Activated B cell treated with CpG ODN at 0.5 μM for 24 hours (primary cell): ENCODE measurements at regions not wholly inside any gene's neighbourhood (a gene's known extent, or its start where the extent isn't known, plus 50 kb on each side); places are given as distances from the start of the nearest gene placed in this dataset.
"Not testable (repeated sequence)": the region's sequence is repeated elsewhere in the genome, so short reads cannot be mapped to it uniquely, and the experiment has no call there.

ENCODE experiments used
- ATAC-seq: fragments of 200-7000 bp; cut with Tn5 transposase; one replicate; pipeline ENCODE4 v1.10.0; 2021; ENCODE audit warnings: low read depth, mild to moderate bottlenecking, moderate library complexity
- CTCF ChIA-PET: fragments of 350-600 bp; sonication (Branson Sonifier 250); formaldehyde crosslinking; loops from one replicate; lab custom pipeline; 2021; ENCODE audit warnings: antibody characterized with exemption; lab: Charles Lee
- POLR2A ChIA-PET: fragments of 350-600 bp; sonication (Branson Sonifier 250); formaldehyde crosslinking; loops from one replicate; lab custom pipeline; 2021; ENCODE audit warnings: antibody characterized with exemption; lab: Charles Lee
- DNase-seq: peaks from one replicate; pipeline ENCODE4 v3.0.0; 2022
- H3K27ac Mint-ChIP-seq: one replicate; pipeline ENCODE4 v1.8.0; 2020; ENCODE audit warnings: mixed read lengths
- H3K27me3 Mint-ChIP-seq: one replicate; pipeline ENCODE4 v1.8.0; 2021; ENCODE audit warnings: mixed read lengths
- H3K36me3 Mint-ChIP-seq: one replicate; pipeline ENCODE4 v1.8.0; 2021; ENCODE audit warnings: low read depth, mixed read lengths
- H3K4me1 Mint-ChIP-seq: one replicate; pipeline ENCODE4 v1.8.0; 2021; ENCODE audit warnings: mixed read lengths
- H3K4me3 Mint-ChIP-seq: one replicate; pipeline ENCODE4 v1.8.0; 2020; ENCODE audit warnings: mild to moderate bottlenecking, mixed read lengths
- H3K9me3 Mint-ChIP-seq: one replicate; pipeline ENCODE4 v1.8.0; 2020; ENCODE audit warnings: mixed read lengths
- intact Hi-C: fragments of 100-400 bp; cut with micrococcal nuclease; formaldehyde crosslinking; loops from one replicate; pipeline ENCODE4 v1.15.1; 2024
- TF ChIP-seq, protein P1 (sequence below): fragments of 200-600 bp; IDR thresholded peaks from one replicate; pipeline ENCODE4 v1.8.0; 2022; ENCODE audit warnings: antibody characterized with exemption, mild to moderate bottlenecking

DNA sequence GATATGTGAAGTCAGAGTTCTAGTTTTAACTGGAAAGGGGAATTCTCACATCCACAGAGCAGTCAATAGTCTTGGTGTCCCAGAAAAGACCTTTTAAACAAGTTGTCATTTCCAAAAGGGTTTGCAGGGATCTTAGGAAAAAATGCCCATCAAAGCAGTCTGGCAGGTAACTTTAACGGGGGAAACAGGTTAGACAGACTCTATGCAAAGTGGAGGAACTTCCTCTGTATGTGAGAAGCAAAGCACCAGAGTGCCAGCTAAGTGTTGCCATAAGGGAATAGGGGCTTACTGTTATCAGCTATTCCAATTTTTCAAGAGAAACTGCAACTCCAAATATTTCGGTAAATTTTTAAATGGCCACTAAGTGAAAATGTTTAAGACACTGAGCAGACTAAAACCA is 307.9 kb upstream of the MDFIC2 start:
- Mint-ChIP-seq H3K27ac (no peak overlapping the region), H3K9me3 (no peaks in the 10 kb centered on the region), H3K36me3 (no peaks in the 10 kb centered on the region), H3K4me1 (no peaks in the 10 kb centered on the region), H3K27me3 (peaks cover 14% of the 10 kb centered on the region), H3K4me3 (no peak overlapping the region)
- CTCF ChIA-PET = no interaction called here
- no peak for DNase-seq
- POLR2A ChIA-PET = no interaction called here
- ATAC-seq = no peak
- TF ChIP-seq, protein P1, sequence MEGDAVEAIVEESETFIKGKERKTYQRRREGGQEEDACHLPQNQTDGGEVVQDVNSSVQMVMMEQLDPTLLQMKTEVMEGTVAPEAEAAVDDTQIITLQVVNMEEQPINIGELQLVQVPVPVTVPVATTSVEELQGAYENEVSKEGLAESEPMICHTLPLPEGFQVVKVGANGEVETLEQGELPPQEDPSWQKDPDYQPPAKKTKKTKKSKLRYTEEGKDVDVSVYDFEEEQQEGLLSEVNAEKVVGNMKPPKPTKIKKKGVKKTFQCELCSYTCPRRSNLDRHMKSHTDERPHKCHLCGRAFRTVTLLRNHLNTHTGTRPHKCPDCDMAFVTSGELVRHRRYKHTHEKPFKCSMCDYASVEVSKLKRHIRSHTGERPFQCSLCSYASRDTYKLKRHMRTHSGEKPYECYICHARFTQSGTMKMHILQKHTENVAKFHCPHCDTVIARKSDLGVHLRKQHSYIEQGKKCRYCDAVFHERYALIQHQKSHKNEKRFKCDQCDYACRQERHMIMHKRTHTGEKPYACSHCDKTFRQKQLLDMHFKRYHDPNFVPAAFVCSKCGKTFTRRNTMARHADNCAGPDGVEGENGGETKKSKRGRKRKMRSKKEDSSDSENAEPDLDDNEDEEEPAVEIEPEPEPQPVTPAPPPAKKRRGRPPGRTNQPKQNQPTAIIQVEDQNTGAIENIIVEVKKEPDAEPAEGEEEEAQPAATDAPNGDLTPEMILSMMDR = no peak
- intact Hi-C loops = no loop called here

DNA sequence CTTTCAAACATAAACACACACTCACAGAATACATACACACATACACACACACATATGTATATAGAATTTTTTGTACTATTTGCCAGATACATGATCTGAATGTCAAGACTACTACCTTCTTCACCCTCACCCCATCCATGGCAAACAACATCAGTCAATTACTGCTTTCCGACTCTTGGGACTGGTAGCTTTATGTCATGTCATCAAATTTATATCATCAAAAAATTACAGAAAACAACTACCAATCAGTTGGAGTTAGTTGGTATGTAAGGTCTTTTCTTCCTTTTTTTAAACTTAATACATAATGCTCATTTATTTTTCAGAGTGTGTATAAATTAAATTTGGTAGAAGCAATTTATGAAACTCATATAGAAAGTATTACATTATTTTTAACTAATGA is 305.7 kb upstream of the MDFIC2 start:
- intact Hi-C loops = no loop called here
- TF ChIP-seq, protein P1 = no peak
- Mint-ChIP-seq H3K9me3 (no peaks in the 10 kb centered on the region), H3K36me3 (no peaks in the 10 kb centered on the region), H3K27ac (no peak overlapping the region), H3K4me1 (no peaks in the 10 kb centered on the region), H3K27me3 (peaks cover 8% of the 10 kb centered on the region), H3K4me3 (no peak overlapping the region)
- DNase-seq (no peak), ATAC-seq (no peak)
- ChIA-PET POLR2A (no interaction called here), CTCF (no interaction called here)

DNA sequence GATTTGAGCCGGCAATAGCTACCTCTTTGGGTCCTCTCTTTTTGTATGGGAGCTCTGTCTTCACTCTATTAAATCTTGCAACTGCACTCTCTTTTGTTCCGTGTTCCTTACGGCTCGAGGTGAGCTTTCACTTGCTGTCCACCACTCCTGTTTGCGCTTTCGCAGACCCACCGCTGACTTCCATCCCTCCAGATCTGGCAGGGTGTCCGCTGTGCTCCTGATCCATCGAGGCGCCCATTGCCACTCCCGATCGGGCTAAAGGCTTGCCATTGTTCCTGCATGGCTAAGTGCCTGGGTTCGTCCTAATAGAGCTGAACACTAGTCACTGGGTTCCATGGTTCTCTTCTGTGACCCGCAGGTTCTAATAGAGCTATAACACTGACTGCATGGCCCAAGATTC is 304.9 kb upstream of the MDFIC2 start:
- H3K27ac Mint-ChIP-seq, H3K4me3 Mint-ChIP-seq, DNase-seq, H3K27me3 Mint-ChIP-seq, POLR2A ChIA-PET, H3K9me3 Mint-ChIP-seq, intact Hi-C loops, ATAC-seq, CTCF ChIA-PET, H3K36me3 Mint-ChIP-seq, H3K4me1 Mint-ChIP-seq: not testable (repeated sequence)

DNA sequence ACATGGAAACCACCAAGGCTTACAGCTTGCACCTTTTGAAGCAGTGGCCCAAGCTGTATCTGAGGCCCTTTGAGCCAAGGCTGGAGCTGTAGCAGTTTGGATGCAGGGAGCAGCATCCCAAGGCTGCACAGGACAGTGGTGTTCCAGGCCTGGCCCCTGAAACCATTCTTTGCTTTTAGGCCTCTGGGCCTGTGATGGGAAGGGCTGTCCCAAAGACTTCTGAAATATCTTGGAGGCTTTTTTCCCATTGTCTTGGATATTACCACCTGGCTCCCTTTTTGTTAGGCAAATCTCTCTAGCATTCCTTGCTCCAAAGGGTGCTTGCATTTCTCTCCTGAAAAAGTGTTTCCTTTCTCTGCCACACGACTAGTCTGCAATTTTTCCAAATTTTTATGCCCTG is 302.8 kb upstream of the MDFIC2 start:
- H3K27me3 Mint-ChIP-seq = peaks cover 8% of the 10 kb centered on the region
- no peaks in the 10 kb centered on the region for H3K9me3 Mint-ChIP-seq
- H3K36me3 Mint-ChIP-seq = no peaks in the 10 kb centered on the region
- no peaks in the 10 kb centered on the region for H3K4me1 Mint-ChIP-seq
- no peak overlapping the region for H3K27ac Mint-ChIP-seq
- TF ChIP-seq, protein P1 = no peak
- ChIA-PET CTCF (no interaction called here), POLR2A (no interaction called here)
- intact Hi-C loops = no loop called here
- ATAC-seq = no peak
- no peak overlapping the region for H3K4me3 Mint-ChIP-seq
- no peak for DNase-seq

DNA sequence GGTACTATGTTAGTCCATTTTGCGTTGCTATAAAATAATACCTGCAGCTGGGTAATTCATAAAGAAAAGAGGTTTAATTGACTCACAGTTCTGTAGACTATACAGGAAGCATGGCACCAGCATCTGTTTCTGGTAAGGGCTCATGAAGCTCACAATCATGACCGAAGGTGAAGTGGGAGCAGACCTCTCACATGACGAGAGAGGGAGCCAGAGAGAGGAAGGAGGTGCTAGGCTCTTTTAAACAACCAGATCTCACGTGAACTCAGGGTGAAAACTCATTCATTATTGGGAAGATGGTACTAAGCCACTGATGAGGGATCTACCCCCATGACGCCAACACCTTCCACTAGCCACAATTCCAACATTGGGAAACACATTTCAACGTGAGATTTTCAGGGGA is 301.7 kb upstream of the MDFIC2 start:
- Mint-ChIP-seq H3K27ac (no peak overlapping the region), H3K27me3 (peaks cover 8% of the 10 kb centered on the region), H3K4me1 (no peaks in the 10 kb centered on the region), H3K36me3 (no peaks in the 10 kb centered on the region), H3K4me3 (no peak overlapping the region), H3K9me3 (no peaks in the 10 kb centered on the region)
- intact Hi-C loops = no loop called here
- TF ChIP-seq, protein P1 = no peak
- no peak for ATAC-seq
- DNase-seq = no peak
- POLR2A ChIA-PET = no interaction called here
- CTCF ChIA-PET = no interaction called here

DNA sequence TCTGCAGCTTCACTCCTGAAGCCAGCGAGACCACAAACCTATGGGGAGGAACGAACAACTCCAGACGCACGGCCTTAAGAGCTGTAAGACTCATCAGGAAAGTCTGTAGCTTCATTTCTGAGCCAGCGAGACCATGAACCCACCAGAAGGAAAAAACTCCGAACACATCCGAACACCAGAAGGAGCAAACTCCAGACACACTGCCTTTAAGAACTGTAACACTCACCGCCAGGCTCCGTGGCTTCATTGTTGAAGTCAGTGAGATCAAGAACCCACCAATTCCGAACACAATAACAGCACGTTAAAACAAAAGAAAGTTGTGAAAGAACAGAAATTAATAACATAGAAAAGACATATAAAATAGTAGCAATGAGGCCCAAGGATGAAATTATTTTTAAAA is 300.5 kb upstream of the MDFIC2 start:
- Mint-ChIP-seq H3K27me3 (peaks cover 7% of the 10 kb centered on the region), H3K27ac (no peak overlapping the region), H3K4me1 (no peaks in the 10 kb centered on the region), H3K9me3 (no peaks in the 10 kb centered on the region), H3K4me3 (no peak overlapping the region), H3K36me3 (no peaks in the 10 kb centered on the region)
- ATAC-seq (no peak), DNase-seq (no peak)
- POLR2A ChIA-PET = interaction anchor here (0.7 kb wide), 1 partner anchor 8 kb away, joined by 3 read pairs; no protein-coding TSS in a partner anchor
- intact Hi-C loops = no loop called here
- TF ChIP-seq, protein P1 = no peak
- CTCF ChIA-PET = interaction anchor here (0.6 kb wide), 1 partner anchor 89 kb away, joined by 3 read pairs; no protein-coding TSS in a partner anchor

DNA sequence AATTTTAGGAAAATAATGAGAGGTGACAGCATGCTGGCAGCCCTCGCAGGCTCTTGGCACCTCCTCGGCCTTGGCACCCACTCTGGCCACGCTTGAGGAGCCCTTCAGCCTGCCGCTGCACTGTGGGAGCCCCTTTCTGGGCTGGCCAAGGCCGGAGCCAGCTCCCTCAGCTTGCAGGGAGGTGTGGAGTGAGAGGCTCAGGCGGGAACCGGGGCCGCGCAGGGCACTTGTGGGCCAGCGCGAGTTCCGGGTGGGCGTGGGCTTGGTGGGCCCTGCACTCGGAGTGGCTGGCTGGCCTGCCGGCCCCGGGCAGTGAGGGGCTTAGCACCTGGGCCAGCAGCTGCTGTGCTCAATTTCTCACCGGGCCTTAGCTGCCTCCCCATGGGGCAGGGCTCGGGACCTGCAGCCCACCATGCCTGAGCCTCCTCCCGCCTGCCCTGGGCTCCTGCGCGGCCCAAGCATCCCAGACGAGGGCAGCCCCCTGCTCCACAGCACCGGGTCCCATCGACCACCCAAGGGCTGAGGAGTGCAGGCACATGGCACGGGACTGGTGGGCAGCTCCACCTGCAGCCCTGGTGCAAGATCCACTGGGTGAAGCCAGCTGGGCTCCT is 299.3 kb upstream of the MDFIC2 start:
- H3K36me3 Mint-ChIP-seq, H3K27me3 Mint-ChIP-seq, H3K9me3 Mint-ChIP-seq, H3K27ac Mint-ChIP-seq, CTCF ChIA-PET, ATAC-seq, H3K4me3 Mint-ChIP-seq, H3K4me1 Mint-ChIP-seq, POLR2A ChIA-PET, DNase-seq, intact Hi-C loops: not testable (repeated sequence)
